Suprapubic skin (tissue), 3 donors: ENCODE measurements at regions not wholly inside any gene's neighbourhood (a gene's known extent, or its start where the extent isn't known, plus 50 kb on each side); places are given as distances from the start of the nearest gene placed in this dataset.

Experiments
- CTCF ChIP-seq, 2 donors: fragments of 200-600 bp in 1 of 2; fragments of 450-650 bp in 1 of 2; sonication (generic) in 1 of 2; IDR thresholded peaks; one replicate each; pipeline ENCODE4 v1.5.1; 2016 to 2019; ENCODE audit warnings: antibody characterized with exemption in 2 of 2, mild to moderate bottlenecking in 1 of 2, moderate library complexity in 1 of 2
- EP300 ChIP-seq: sonication (generic); formaldehyde crosslinking; IDR thresholded peaks from one replicate; pipeline ENCODE4 v1.6.1; 2017; ENCODE audit warnings: antibody characterized with exemption
- POLR2A ChIP-seq, 2 donors: fragments of 450-650 bp; IDR thresholded peaks; one replicate each; pipeline ENCODE4 v1.6.1; 2017; ENCODE audit warnings: antibody characterized with exemption in 2 of 2, mild to moderate bottlenecking in 2 of 2, moderate library complexity in 2 of 2

- TF ChIP-seq CTCF (IDR thresholded peaks at IDR 0.05) = no peak
- no peak for TF ChIP-seq EP300
- TF ChIP-seq POLR2A (IDR thresholded peaks at IDR 0.05) = no peak
Observed at GRCh38 chr19:27828829-27829228, 1384.1 kb downstream of the UQCRFS1 start.
